Activated B cell treated with CpG ODN at 0.5 μM for 24 hours (primary cell): ENCODE measurements at regions not wholly inside any gene's neighbourhood (a gene's known extent, or its start where the extent isn't known, plus 50 kb on each side); places are given as distances from the start of the nearest gene placed in this dataset.

Experiments
- ATAC-seq: fragments of 200-7000 bp; cut with Tn5 transposase; one replicate; pipeline ENCODE4 v1.10.0; 2021; ENCODE audit warnings: low read depth, mild to moderate bottlenecking, moderate library complexity
- CTCF ChIA-PET: fragments of 350-600 bp; sonication (Branson Sonifier 250); formaldehyde crosslinking; loops from one replicate; lab custom pipeline; 2021; ENCODE audit warnings: antibody characterized with exemption; lab: Charles Lee
- POLR2A ChIA-PET: fragments of 350-600 bp; sonication (Branson Sonifier 250); formaldehyde crosslinking; loops from one replicate; lab custom pipeline; 2021; ENCODE audit warnings: antibody characterized with exemption; lab: Charles Lee
- DNase-seq: peaks from one replicate; pipeline ENCODE4 v3.0.0; 2022
- H3K27ac Mint-ChIP-seq: one replicate; pipeline ENCODE4 v1.8.0; 2020; ENCODE audit warnings: mixed read lengths
- H3K27me3 Mint-ChIP-seq: one replicate; pipeline ENCODE4 v1.8.0; 2021; ENCODE audit warnings: mixed read lengths
- H3K36me3 Mint-ChIP-seq: one replicate; pipeline ENCODE4 v1.8.0; 2021; ENCODE audit warnings: low read depth, mixed read lengths
- H3K4me1 Mint-ChIP-seq: one replicate; pipeline ENCODE4 v1.8.0; 2021; ENCODE audit warnings: mixed read lengths
- H3K4me3 Mint-ChIP-seq: one replicate; pipeline ENCODE4 v1.8.0; 2020; ENCODE audit warnings: mild to moderate bottlenecking, mixed read lengths
- H3K9me3 Mint-ChIP-seq: one replicate; pipeline ENCODE4 v1.8.0; 2020; ENCODE audit warnings: mixed read lengths
- CTCF ChIP-seq: fragments of 200-600 bp; IDR thresholded peaks from one replicate; pipeline ENCODE4 v1.8.0; 2022; ENCODE audit warnings: antibody characterized with exemption, mild to moderate bottlenecking
- intact Hi-C: fragments of 100-400 bp; cut with micrococcal nuclease; formaldehyde crosslinking; loops from one replicate; pipeline ENCODE4 v1.15.1; 2024

GRCh38 chr9:4356306-4356705 lies 56.4 kb upstream of the GLIS3 start:
- TF ChIP-seq CTCF = no peak
- H3K27me3 Mint-ChIP-seq = peaks cover 11% of the 10 kb centered on the region
- intact Hi-C loops = no loop called here
- ChIA-PET CTCF (interaction anchor here (2.3 kb wide), 1 partner anchor 10 kb away, joined by 10 read pairs; no protein-coding TSS in a partner anchor), POLR2A (no interaction called here)
- DNase-seq (no peak), ATAC-seq (no peak)
- H3K36me3 Mint-ChIP-seq = no peaks in the 10 kb centered on the region
- no peaks in the 10 kb centered on the region for H3K9me3 Mint-ChIP-seq
- no peaks in the 10 kb centered on the region for H3K4me1 Mint-ChIP-seq
- H3K4me3 Mint-ChIP-seq = no peak overlapping the region
- no peak overlapping the region for H3K27ac Mint-ChIP-seq

- CTCF ChIA-PET = no interaction called here
- intact Hi-C loops = no loop called here
- DNase-seq (no peak), ATAC-seq (no peak)
- Mint-ChIP-seq H3K36me3 (no peaks in the 10 kb centered on the region), H3K4me3 (no peak overlapping the region), H3K27me3 (peaks cover 9% of the 10 kb centered on the region), H3K27ac (no peak overlapping the region), H3K4me1 (no peaks in the 10 kb centered on the region), H3K9me3 (no peaks in the 10 kb centered on the region)
- TF ChIP-seq CTCF = no peak
- POLR2A ChIA-PET = no interaction called here
These were observed 53.4 kb upstream of the GLIS3 start for GRCh38 chr9:4353236-4353635.

- ChIA-PET POLR2A (no interaction called here), CTCF (no interaction called here)
- DNase-seq = no peak
- Mint-ChIP-seq H3K27ac (no peak overlapping the region), H3K4me3 (no peak overlapping the region), H3K4me1 (no peaks in the 10 kb centered on the region), H3K27me3 (no peaks in the 10 kb centered on the region), H3K36me3 (no peaks in the 10 kb centered on the region), H3K9me3 (peaks cover 2% of the 10 kb centered on the region)
- no peak for ATAC-seq
- intact Hi-C loops = no loop called here
- no peak for TF ChIP-seq CTCF
These were observed 50.0 kb upstream of the GLIS3 start for GRCh38 chr9:4349816-4350418.
